ENCODE measurements at regions not wholly inside any gene's neighbourhood (a gene's known extent, or its start where the extent isn't known, plus 50 kb on each side); places are given as distances from the start of the nearest gene placed in this dataset.

DNA sequence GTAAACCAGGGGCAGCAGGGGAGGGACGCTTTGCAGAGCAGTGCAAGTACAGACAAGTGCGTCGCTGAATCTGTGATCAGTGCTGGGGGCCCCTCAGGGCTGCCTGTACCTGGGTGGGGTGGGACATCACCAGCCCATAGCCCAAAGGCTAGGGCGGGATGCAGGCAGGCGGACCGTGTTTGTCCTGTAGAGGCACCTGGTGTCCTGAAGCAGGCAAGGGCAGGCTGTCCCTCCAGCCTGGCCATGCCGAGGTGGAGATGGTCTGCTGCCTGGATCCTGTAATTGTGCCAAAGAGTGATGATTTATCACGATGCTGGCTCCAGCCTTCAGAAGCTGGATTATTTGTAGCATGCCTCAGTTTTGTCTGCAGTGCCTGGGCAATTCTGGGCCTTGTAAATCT, 137.9 kb upstream of the GSE1 start:
- DNase-seq (ENCODE audit: low spot score): no peak

DNA sequence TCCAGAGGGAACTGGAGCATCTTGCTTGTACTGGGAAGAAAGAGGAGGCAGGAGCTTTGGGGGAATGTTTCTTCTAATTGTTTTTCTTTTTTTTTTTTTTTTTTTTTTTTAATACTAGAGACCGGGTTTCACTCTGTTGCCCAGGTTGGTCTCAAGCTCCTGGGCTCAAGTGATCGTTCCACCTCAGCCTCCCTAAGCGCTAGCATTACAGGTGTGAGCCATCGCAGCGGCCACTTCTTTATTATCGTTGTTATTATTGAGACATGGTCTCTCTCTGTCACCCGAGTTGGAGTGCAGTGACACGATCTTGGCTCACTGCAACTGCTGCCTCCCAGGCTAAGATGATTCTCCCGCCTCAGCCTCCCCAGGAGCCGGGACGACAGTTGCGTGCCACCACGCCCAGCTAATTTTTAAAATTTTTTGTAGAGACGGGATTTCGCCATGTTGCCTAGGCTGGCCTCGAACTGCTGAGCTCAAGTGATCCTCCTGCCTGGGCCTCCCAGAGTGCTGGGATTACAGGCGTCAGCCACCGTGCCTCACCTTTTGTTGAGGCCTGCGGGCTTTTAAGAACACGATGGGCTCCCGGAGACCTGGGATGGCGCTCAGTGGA, 137.3 kb upstream of the GSE1 start:
- no peak for DNase-seq (ENCODE audit: low spot score)

DNA sequence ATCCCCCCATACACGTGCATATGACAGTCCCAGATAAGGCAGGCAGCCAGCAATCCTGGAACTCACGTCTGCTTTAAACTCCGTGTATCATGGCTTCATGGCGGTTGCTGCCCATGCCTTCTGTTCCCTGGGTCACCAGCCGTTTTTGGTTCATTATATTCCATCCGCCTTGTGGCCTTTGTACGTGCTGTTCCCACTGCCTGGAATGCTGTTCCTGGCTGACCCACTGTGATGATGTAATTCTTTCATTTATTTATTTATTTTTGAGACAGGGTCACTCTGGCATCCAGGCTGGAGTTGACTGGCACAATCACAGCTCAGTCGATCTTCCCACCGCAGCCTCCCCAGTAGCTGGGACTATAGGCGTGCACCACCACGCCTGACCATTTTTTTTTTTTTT, 136.7 kb upstream of the GSE1 start:
- DNase-seq (ENCODE audit: low spot score): no peak

DNA sequence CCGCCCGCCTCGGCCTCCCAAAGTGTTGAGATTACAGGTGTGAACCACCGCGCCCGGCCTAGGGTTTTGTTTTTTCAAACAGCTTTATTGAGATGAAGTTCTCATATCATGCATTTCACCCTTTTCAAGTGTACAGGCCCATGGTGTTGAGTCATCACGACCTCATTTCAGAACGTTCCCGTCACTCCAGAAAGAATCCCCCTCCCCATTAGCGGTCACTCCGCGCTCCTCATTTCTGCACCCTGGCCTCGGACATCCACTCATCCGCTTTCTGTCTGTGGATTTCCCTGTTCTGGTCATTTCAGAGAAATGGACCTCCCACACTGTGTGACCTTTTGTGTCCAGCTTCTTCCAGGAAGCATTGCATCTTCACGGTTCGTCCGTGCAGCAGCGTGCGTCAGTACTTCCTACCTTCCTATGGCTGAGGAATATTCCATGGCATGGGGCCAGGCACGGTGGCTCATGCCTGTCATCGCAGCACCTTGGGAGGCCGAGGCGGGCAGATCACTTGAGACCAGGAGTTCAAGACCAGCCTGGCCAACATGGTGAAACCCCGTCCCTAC, 135.2 kb upstream of the GSE1 start:
- DNase-seq (ENCODE audit: low spot score): no peak

DNA sequence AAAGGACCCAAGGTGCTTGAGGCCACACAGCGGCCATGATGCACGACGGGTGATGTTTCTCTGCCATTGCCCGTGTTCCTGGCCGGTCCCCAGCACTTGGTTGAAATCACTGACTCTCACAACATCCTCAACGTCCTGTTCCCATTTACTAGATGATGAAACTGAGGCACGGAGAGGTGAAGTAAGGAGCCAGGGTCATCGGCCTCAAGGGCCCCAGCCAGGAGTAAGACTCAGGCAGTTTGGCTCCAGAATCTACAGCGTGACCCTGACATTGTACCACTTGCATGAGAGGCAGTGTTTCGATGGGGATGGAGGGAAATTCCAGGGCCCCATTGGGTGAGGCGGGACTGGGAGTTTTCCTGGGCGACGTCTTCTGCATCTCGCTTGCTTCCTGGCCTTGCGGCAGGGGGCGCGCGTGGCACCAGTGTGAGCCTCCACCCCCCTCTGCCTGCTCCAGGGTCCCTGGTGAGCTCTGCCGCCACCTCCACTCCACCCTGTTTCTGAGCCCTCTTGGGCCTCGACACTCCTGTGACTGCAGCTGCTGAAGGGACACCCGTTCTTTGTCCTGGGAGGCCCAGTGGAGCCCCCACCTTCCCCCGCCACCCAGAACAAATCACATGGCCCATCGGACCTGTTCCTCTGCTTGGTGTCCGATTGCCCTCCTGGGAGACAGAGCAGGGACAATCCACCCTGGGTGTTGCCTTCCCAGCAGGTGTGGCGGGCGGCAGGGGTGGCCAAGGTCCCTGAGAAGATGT, 133.0 kb upstream of the GSE1 start:
- peak; percentile 88 for DNase-seq (ENCODE audit: low spot score)

DNA sequence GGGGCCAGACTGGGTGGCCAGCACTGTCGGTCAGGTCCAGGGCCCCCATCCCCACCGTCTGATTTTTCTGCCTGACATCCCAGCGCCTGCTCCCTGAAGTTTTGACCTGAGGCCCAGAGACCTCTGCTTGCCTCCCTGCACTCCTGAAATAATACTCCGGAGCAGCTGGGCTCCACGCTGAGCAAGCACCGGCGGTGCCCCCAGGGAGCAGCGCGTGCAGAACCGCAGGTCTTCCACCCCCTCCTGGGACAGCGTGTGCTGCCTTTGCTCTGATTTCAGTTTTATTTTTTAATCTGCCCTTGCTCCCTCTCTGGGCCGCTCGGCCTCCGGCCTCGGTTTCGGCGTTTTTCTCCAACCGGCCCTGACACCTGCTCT, 132.4 kb upstream of the GSE1 start:
- DNase-seq (ENCODE audit: low spot score): peak; percentile 71

DNA sequence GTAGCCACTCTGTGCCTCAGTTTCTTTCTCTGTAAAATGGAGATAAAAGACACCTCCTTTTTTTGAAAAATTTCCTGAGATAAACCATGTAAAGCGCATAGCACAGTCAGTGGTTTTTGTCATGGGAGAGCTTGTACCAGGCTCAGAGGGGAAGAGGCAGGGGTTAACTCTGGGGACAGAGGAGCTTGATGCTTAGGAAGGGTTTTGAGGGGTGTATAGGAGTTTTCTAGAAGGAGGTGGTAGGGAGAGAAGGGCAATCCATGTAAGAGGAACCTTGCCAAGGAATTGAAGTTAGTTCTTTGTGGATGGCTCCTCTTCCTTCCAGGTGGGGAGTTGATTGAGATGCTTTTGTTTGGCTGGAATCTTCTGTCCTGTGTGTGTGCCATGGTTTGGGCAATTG, 131.9 kb upstream of the GSE1 start:
- no peak for DNase-seq (ENCODE audit: low spot score)

DNA sequence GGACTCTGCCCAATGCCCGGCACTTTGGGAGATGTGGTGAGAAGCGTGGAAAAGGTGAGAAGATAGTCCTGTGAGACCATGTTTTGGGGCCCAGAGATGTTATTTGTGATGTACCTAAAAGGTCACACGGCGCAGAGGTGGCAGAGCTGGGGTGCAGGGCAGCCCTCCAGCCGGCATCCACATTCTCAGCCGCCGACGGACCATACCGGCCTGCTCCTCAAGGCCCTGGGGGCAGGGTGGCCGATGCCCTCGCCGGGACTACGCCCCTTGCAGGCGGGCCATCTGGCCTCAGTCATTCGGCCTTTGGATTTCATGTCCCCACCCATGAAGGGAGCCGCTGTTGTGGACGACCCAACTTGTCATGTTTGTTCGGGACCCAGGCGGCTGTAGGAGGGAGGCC, 131.4 kb upstream of the GSE1 start:
- DNase-seq (ENCODE audit: low spot score): no peak

DNA sequence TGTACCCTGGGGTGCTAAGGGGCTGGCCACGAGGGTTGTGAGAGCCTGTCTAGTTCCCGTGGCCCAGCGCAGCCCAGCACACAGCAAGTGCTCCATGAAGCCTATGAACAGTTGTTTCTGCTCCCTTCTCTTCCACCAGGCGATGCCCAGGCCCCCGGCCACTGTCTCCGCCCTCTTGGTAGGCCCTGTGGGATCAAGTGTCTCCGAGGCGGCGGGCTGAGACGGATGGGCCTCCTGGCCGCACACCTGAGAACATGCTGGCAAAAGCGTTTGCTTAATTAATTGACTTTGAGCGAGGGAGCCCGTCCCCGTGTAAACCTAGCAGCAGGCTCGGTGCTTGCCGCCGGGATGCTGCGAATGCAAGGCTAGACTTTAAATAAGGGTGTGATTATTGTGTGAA, 129.7 kb upstream of the GSE1 start:
- no peak for DNase-seq (ENCODE audit: low spot score)

DNA sequence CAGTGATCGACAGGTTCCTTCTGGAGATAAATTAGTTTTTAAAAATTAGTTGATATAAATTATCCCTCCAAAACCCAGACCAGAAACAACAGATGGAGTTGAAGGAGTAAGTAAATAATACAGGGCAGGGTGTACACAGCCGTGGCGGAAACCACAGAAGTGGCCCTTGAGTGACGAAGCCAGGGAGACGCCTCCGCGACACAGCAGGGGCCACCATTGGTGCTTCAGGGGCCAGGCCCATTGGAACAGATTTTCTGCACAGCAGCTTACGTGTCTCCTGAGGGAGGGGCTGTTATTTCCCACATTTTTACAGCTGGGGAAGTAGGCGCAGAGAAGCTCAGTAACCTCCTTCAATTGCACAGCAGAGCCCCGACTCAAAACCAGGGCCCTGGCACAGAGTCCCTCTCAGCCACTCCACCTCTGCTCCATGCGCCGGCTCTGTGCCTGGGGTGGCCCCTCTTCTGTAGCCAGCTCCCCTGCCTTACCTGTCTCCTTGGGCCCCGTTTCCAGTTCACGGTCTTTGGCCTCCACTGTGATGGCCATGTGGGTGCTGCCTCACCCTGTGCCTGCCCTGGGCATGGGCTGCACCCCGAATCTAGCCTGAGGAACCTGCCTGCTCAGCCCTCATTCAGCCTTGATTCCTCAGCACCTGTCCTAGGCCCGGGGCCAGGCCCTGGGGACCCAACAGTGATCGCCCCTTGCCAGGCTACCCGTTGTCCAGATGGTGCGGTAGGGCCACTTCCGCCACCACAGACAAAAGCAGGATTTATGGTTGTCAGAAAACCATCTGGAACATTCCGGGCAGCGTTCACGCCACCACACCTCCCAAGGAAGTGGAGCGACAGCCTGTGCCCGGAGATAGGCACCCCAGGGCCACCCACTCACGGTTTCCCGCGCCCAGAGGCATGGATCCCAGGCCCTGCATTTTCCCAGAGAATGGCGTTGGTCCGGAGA, 128.5 kb upstream of the GSE1 start:
- DNase-seq (ENCODE audit: low spot score): no peak

DNA sequence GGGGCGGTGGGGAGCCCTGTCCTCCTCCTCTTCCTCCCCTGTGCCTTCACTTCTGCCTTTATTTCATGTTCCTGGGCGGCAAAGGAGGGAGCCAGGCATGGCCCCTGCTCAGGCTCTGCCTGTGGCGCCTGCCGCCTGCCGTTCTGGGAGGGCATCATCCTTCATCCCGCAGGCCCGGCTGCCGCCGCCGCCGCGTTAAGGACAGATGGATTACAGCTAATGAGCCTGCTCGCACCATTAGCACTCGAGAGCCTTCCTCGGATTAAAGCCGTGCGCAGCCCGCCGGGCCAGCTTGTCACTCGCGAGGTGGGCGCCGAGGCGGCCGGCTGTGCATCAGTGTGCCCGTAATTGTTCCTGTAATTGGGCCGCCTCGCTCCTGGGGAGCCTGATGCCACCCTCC, 127.7 kb upstream of the GSE1 start:
- peak; percentile 87 for DNase-seq (ENCODE audit: low spot score)

DNA sequence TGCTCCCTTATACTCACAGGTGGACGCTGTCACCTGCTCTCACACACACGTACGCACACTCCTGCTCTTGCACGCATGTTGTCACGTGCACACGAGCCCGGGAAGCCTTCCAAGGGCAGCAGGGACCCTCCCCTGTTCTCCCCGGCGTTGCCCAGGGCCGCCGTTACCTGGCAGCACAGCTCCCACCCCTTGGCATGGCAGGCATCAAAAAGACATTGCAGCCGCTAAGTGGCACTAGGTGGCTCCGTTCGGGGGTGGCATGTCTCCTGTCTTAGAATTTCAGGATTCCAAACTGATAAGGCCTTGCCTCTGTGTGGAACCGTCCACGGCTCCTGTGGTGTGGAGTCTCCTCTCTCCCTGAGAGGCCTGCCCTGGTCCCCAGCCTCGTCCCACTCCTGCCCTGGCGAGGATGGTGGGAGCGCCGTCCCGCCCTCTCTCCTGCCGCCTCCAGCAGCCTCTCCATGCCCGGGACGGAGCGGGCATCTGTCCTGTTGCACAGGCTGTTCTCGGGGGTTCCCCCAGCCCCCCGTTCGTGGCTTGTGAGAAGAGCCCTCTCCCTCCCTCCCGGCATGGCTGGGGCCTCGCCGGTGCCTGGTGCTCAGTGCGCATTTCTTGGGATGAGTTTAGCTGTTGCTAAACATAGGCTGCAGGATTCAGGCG, 126.7 kb upstream of the GSE1 start:
- no peak for DNase-seq (ENCODE audit: low spot score)

DNA sequence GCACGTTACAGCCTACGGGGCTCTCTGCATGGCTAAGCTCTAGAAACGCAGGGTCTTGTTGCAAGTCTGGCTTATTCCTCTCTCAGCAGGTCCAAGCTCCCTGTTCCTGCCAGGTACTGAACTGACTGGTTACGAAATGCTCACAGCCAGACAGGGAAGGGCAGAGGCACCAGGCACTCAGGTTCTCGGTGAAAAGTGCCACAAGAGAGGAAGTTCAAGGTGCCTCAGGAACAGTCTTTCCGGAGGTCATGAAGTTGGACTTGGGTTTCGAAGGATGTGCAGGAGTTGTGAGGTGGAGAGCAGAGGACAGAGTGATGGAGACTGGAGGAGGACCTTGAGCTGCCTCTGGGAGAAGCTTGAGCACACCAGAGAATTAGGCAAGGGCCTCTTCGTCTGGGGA, 124.7 kb upstream of the GSE1 start:
- DNase-seq (ENCODE audit: low spot score): no peak

DNA sequence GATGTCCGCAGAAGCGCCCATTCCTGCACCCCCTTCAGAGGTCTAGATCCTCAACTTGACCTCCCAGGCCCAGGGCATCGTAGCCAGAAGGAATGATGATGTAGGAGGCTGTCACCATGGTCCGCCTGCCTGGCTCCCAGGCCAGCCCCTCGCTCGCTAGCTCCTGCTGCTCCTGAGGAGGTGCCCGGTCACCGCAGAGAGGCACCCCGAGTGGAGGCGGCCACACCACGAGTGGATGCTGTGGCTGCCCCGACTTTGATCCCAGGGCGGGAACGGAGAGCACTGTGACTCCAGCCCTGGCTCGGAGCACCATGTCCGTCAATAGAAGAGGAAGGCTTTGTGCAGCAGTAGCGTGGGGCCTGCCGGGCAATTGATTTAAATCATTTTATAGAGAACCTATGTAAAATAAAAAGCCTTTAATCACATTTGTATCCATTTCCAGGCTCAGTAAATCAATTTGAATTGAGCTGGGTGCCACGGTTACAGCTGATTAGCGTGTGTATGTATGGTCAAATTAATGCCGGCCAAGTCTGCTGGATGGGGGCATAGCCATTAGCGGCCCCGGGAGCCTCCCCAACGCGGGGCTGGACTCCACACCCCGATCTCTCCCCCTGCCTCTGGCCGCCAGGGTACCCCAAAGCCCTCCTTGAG, 122.6 kb upstream of the GSE1 start:
- DNase-seq (ENCODE audit: low spot score): no peak

DNA sequence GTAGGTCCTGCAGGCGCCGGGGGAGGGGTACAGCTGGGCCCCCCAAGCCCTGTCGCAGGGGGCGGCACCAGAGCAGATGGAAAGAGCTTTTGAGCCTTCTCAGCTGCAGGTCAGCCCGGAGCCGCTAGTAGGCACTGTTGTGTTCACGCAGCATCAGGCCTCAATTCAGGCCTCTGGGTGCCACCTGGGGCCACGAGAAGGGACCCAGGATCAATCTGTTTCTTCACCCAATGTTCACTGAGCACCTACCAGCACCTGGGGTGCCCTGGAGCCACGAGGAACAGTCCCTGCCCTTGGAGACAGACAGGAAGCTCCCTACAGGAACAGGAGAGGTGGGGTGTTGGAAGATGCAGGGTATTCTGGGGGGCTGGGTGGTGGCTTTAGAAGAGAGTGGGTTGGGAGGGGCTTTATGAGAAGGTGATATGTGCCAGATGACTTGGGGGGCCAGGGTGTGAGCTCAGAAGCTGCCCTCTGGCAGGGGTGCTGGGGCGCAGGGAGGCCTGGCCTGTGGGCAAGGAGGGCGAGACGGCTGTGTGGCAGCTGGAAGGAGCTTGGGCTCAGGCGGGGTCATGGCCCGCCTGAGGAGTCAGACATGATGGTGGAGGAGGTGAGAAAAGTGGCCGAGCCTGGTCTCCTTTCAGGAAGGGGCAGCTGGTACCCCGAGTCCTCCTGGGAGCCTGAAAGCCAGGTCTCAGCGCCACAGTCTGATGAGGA, 121.9 kb upstream of the GSE1 start:
- DNase-seq (ENCODE audit: low spot score): no peak

DNA sequence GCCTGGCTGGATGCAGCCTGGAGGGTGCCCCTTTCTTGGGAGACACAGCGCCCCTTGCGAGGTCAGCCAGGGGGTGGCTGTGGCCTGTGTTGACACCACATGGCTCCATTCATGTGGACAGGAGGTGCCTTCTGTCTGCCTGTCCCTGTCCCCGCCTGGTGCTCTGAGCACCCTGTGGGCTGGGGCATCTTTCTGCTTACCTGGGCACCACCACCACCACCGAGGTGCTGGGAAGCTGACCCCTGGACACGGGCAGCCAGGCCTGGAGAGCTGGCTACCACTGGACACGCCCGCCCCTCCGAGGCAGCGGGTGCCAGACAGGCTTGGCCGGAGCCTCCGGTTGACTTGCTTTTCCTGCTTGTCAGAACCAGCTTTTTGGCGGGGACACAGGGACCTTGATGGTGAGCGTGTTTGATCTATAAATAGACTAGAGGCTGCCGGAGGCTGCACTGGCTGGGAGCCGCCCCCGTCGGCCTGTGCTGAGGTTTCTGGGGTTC, 121.3 kb upstream of the GSE1 start:
- DNase-seq (ENCODE audit: low spot score): no peak

DNA sequence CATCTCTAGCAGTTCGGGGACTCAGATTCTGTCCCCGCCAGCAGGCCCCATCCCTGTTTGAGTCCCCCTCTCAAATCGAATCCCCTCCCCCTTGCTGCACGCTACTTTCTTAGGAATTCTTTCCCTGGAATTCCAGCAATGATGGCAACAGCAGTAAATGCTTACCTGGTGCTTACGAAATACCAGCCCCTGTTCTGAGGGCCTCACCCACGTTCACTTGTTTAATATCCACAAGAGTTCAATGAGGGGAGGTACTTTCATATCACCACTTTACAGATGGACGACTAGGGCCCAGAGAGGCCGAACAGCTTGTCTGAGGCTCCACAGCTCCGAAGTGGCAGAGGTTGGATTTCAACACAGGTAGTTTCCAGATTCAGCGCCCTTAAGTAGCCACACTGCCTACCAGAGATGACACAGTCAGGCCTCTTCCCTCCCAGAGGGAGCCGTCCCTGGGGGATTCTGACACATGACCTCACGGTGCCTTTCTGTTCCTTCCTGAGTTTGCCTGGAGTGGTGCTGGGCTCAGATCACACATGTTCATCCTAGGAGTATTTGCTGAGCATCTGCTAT, 120.7 kb upstream of the GSE1 start:
- DNase-seq (ENCODE audit: low spot score): no peak

DNA sequence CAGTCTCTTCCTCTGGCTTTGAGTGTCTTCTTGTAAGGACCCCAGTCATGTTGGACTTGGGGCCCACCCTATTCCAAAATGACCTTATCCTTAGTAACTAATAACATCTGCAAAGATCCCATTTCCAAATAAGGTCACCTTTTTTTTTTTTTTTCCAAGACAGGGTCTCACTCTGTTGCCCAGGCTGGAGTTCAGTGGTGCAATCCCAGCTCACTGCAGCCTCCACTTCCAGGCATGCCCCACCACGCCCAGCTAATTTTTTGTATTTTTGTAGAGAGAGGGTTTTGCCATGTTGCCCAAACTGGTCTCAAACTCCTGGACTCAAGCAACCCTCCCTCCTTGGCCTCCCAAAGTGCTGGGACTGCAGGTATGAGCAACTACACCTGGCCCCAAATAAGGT, 118.8 kb upstream of the GSE1 start:
- DNase-seq (ENCODE audit: low spot score): no peak

DNA sequence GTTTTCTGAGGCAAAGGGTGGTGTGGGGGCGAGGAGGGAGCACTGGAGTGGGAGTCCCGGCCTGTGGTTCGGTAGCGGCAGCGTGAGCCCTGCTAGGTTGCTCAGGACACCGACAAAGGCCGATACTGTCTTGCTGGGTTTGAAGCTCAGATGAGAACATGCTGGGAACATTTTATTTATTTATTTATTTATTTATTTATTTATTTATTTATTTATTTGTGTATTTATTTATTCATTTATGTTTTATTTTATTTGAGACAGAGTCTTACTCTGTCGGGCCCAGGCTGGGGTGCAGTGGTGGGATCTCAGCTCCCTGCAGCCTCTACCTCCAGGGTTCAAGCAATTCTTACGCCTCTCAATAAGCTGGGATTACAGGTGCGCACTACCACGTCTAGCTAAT, 117.9 kb upstream of the GSE1 start:
- DNase-seq (ENCODE audit: low spot score): no peak

DNA sequence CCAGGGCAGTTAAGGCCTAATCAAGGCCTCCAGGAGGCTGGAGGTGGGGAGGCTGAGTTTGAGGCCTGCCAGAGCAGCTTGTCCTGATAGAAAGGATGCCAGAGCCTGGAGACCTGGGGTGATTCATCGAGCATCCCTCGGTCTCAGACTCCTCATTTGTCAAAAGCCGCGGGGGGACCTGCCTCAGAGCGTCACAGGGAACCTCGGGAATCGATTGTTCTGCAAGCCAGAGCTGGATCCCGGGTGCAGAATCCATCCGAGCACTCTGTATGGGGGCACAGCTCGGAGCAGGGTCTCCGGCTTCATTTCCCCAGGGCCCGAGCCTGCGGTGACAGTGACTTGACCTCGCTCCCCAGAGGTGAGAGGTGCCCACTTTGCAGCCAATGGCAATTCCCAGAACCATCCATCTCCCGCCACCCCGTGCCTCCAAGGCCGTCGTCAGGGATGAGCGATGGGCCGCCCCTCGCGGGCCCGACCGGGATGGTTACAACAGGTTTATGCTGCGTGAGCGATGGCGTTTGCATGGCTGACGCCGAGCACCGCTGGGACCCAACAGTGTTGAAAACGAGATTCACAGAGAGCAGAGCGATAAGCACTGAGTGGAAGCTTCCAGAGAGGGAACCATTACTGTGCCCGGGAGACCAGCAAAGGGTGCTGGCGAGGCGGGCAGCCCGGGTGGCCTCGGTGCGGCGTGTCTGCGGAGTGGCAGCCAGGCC, 117.1 kb upstream of the GSE1 start:
- DNase-seq (ENCODE audit: low spot score): no peak

Measured in D341Med (cell line).